HG03139 (cell line): ENCODE measurements at regions not wholly inside any gene's neighbourhood (a gene's known extent, or its start where the extent isn't known, plus 50 kb on each side); places are given as distances from the start of the nearest gene placed in this dataset.

Experiments
- ATAC-seq: cut with Tn5 transposase; IDR thresholded peaks from one replicate; pipeline ENCODE4 v1.9.1; 2021; ENCODE audit not compliant: unreplicated experiment

- ATAC-seq: no peak
Observed at GRCh38 chr13:99027661-99028425, 50.0 kb upstream of the DOCK9 start.

- no peak for ATAC-seq
Observed at GRCh38 chr13:99028890-99029289, 51.0 kb upstream of the DOCK9 start.

GRCh38 chr13:99029576-99029975, 51.7 kb upstream of the DOCK9 start:
- ATAC-seq: no peak

GRCh38 chr13:99030326-99030725, 52.5 kb upstream of the DOCK9 start:
- ATAC-seq: no peak

GRCh38 chr13:99031832-99032231, 54.0 kb upstream of the DOCK9 start:
- ATAC-seq: no peak

GRCh38 chr13:99033814-99034213, 56.0 kb upstream of the DOCK9 start:
- no peak for ATAC-seq

GRCh38 chr13:99034333-99035085, 56.6 kb upstream of the DOCK9 start:
- no peak for ATAC-seq

- ATAC-seq: no peak
Observed at GRCh38 chr13:99035715-99036114, 57.9 kb upstream of the DOCK9 start.

GRCh38 chr13:99037756-99038155, 59.9 kb upstream of the DOCK9 start:
- no peak for ATAC-seq

- no peak for ATAC-seq
Observed at GRCh38 chr13:99039718-99040280, 61.9 kb upstream of the DOCK9 start.

- no peak for ATAC-seq
Observed at GRCh38 chr13:99040536-99041131, 62.8 kb upstream of the DOCK9 start.

- no peak for ATAC-seq
Observed at GRCh38 chr13:99041337-99041736, 63.5 kb upstream of the DOCK9 start.

GRCh38 chr13:99041788-99042187, 63.9 kb upstream of the DOCK9 start:
- peak; percentile 44 for ATAC-seq

GRCh38 chr13:99042521-99043250, 64.8 kb upstream of the DOCK9 start:
- no peak for ATAC-seq

GRCh38 chr13:99043831-99044231, 66.0 kb upstream of the DOCK9 start:
- ATAC-seq: no peak

GRCh38 chr13:99044764-99045163, 66.9 kb upstream of the DOCK9 start:
- ATAC-seq: no peak

- ATAC-seq: no peak
Observed at GRCh38 chr13:99045396-99045795, 67.5 kb upstream of the DOCK9 start.

GRCh38 chr13:99046851-99047250, 69.0 kb upstream of the DOCK9 start:
- no peak for ATAC-seq

- ATAC-seq: no peak
Observed at GRCh38 chr13:99050983-99051488, 73.2 kb upstream of the DOCK9 start.

GRCh38 chr13:99051768-99052455, 74.0 kb upstream of the DOCK9 start:
- no peak for ATAC-seq
